ENCODE measurements at regions not wholly inside any gene's neighbourhood (a gene's known extent, or its start where the extent isn't known, plus 50 kb on each side); places are given as distances from the start of the nearest gene placed in this dataset.

- no peak overlapping the region for H3K9ac ChIP-seq
- H3K36me3 ChIP-seq (replicated peaks in 1 of 2; ENCODE audit: control insufficient read depth in 1 of 2, insufficient read depth in 2 of 2, low read length in 1 of 2): no peaks in the 10 kb centered on the region
- no peaks in the 10 kb centered on the region for H3K9me3 ChIP-seq
- 51% methylated on average over 9 of the region's 9 CpGs for WGBS (ENCODE audit: low lambda C conversion rate)
- H3K4me2 ChIP-seq: no peak overlapping the region
- H3K4me3 ChIP-seq (ENCODE audit: low read depth in 2 of 2, low read length in 1 of 2): no peak overlapping the region
- no peaks in the 10 kb centered on the region for H3K9me2 ChIP-seq
- H3K27ac ChIP-seq (ENCODE audit: low read depth in 2 of 2, low read length in 1 of 2): no peak overlapping the region
- H3K79me2 ChIP-seq (ENCODE audit: insufficient read depth): no peaks in the 10 kb centered on the region
- H3F3A ChIP-seq (replicated peaks; ENCODE audit: insufficient read depth): no peaks in the 10 kb centered on the region
- H4K20me1 ChIP-seq (ENCODE audit: insufficient read depth): no peaks in the 10 kb centered on the region
- no peak for DNase-seq
- ChIA-PET POLR2A (no interaction called here), CTCF (no interaction called here)
- H3K27me3 ChIP-seq (ENCODE audit: insufficient read depth): no peaks in the 10 kb centered on the region
- TF ChIP-seq JUND (IDR thresholded peaks at IDR 0.05) (no peak), TCF12 (IDR thresholded peaks at IDR 0.05) (no peak), FOSL2 (IDR thresholded peaks at IDR 0.05; ENCODE audit: borderline replicate concordance, low read depth) (no peak), TAF1 (IDR thresholded peaks at IDR 0.05; ENCODE audit: borderline replicate concordance, low read depth, low read length) (no peak), YY1 (IDR thresholded peaks at IDR 0.05; ENCODE audit: low read depth) (no peak), RAD21 (IDR thresholded peaks at IDR 0.05; ENCODE audit: low read length) (no peak), RFX5 (IDR thresholded peaks at IDR 0.05; ENCODE audit: low read length) (no peak), ELF1 (IDR thresholded peaks at IDR 0.05) (no peak), USF2 (IDR thresholded peaks at IDR 0.05; ENCODE audit: borderline replicate concordance, low read depth, low read length) (no peak), POLR2AphosphoS5 (IDR thresholded peaks at IDR 0.05; ENCODE audit: low read depth, low read length) (no peak), RXRA (IDR thresholded peaks at IDR 0.05; ENCODE audit: borderline replicate concordance, low read depth) (no peak), EZH2phosphoT487 (IDR thresholded peaks at IDR 0.05; ENCODE audit: borderline replicate concordance, low read depth) (no peak), NRF1 (IDR thresholded peaks at IDR 0.05; ENCODE audit: low read depth, low read length) (no peak), SMC3 (IDR thresholded peaks at IDR 0.05; ENCODE audit: low read depth, low read length) (no peak), USF1 (IDR thresholded peaks at IDR 0.05; ENCODE audit: borderline replicate concordance, low read depth) (no peak), MEF2A (IDR thresholded peaks at IDR 0.05; ENCODE audit: borderline replicate concordance, low read depth) (no peak), GATA2 (CRISPR knock-in tag; IDR thresholded peaks at IDR 0.05) (no peak), EP300 (IDR thresholded peaks at IDR 0.05; ENCODE audit: borderline replicate concordance in 1 of 2, low read depth in 1 of 2, low read length in 1 of 2) (no peak)
- TF ChIP-seq, protein P1, sequence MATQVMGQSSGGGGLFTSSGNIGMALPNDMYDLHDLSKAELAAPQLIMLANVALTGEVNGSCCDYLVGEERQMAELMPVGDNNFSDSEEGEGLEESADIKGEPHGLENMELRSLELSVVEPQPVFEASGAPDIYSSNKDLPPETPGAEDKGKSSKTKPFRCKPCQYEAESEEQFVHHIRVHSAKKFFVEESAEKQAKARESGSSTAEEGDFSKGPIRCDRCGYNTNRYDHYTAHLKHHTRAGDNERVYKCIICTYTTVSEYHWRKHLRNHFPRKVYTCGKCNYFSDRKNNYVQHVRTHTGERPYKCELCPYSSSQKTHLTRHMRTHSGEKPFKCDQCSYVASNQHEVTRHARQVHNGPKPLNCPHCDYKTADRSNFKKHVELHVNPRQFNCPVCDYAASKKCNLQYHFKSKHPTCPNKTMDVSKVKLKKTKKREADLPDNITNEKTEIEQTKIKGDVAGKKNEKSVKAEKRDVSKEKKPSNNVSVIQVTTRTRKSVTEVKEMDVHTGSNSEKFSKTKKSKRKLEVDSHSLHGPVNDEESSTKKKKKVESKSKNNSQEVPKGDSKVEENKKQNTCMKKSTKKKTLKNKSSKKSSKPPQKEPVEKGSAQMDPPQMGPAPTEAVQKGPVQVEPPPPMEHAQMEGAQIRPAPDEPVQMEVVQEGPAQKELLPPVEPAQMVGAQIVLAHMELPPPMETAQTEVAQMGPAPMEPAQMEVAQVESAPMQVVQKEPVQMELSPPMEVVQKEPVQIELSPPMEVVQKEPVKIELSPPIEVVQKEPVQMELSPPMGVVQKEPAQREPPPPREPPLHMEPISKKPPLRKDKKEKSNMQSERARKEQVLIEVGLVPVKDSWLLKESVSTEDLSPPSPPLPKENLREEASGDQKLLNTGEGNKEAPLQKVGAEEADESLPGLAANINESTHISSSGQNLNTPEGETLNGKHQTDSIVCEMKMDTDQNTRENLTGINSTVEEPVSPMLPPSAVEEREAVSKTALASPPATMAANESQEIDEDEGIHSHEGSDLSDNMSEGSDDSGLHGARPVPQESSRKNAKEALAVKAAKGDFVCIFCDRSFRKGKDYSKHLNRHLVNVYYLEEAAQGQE (IDR thresholded peaks at IDR 0.05; ENCODE audit: low read depth, low read length): no peak
- no peak overlapping the region for H2AFZ ChIP-seq (ENCODE audit: low read depth)
- peaks cover 0 to 3% of the 10 kb centered on the region in 2 experiments; a peak in 1 of 4 replicates for H3K4me1 ChIP-seq (ENCODE audit: control insufficient read depth in 1 of 2, insufficient read depth in 2 of 2, low read depth in 1 of 2, low read length in 1 of 2)
Observed at GRCh38 chr14:104458845-104459244, 120.7 kb upstream of the C14orf180 start.

Measured in SK-N-SH (cell line).